Stomach (tissue), 8 donors: ENCODE measurements at regions not wholly inside any gene's neighbourhood (a gene's known extent, or its start where the extent isn't known, plus 50 kb on each side); places are given as distances from the start of the nearest gene placed in this dataset.

Experiments used
- DNase-seq, 2 donors: peaks; one replicate each; pipeline versions ENCODE4 v3.0.0 to v3.0.0-alpha.2; 2013 to 2019
- H3K27ac ChIP-seq, 5 donors: fragments of 200-600 bp in 4 of 5; sonication (generic) in 4 of 5; one replicate each; pipeline ENCODE4 v1.5.1; 2013 to 2019; ENCODE audit warnings: mild to moderate bottlenecking in 1 of 5, moderate library complexity in 1 of 5
- H3K27me3 ChIP-seq, 3 donors: fragments of 200-600 bp; sonication (generic); one replicate each; pipeline ENCODE4 v1.5.1; 2017 to 2019; ENCODE audit warnings: mixed run types in 1 of 3
- H3K36me3 ChIP-seq, 4 donors: fragments of 200-600 bp; sonication (generic); 1 replicate in 3 of 4; 2 replicates in 1 of 4; pipeline ENCODE4 v1.5.1; 2016 to 2019
- H3K4me1 ChIP-seq, 4 donors: fragments of 200-600 bp; sonication (generic); one replicate each; pipeline ENCODE4 v1.5.1; 2016 to 2019
- H3K4me3 ChIP-seq, 4 donors: fragments of 200-600 bp; sonication (generic) in 3 of 4; one replicate each; pipeline ENCODE4 v1.5.1; 2016 to 2019; ENCODE audit warnings: mild to moderate bottlenecking in 1 of 4
- H3K9me3 ChIP-seq, 4 donors: fragments of 200-600 bp; sonication (generic); one replicate each; pipeline ENCODE4 v1.5.1; 2016 to 2019
- CTCF ChIP-seq, 7 experiments: fragments of 450-650 bp in 4 of 7; fragments of 200-600 bp in 3 of 7; sonication (generic) in 3 of 7; IDR thresholded peaks; one replicate each; pipeline ENCODE4 v1.5.1; 2016 to 2019; ENCODE audit warnings: antibody characterized with exemption in 7 of 7, control low read depth in 2 of 7, mild to moderate bottlenecking in 1 of 7
- EP300 ChIP-seq: sonication (generic); formaldehyde crosslinking; IDR thresholded peaks from one replicate; pipeline ENCODE4 v1.6.1; 2017; ENCODE audit warnings: antibody characterized with exemption
- POLR2A ChIP-seq, 4 donors: fragments of 450-650 bp; IDR thresholded peaks; one replicate each; pipeline ENCODE4 v1.6.1; 2016; ENCODE audit warnings: antibody characterized with exemption in 4 of 4, control low read depth in 2 of 4, mild to moderate bottlenecking in 1 of 4, moderate library complexity in 1 of 4
- POLR2AphosphoS5 ChIP-seq, 3 donors: sonication (generic); formaldehyde crosslinking; IDR thresholded peaks; one replicate each; pipeline ENCODE4 v1.6.1; 2016; ENCODE audit warnings: antibody characterized with exemption in 3 of 3
- WGBS, 5 donors: extraction: QIAGEN DNeasy Blood & Tissue Kit in 3 of 5; methylation state at CpG; one replicate each; pipeline versions ENCODE4 v1.1.5 to v1.1.7; 2013 to 2018; 5-methylcytosine and 5-hydroxymethylcytosine counted together
- intact Hi-C: fragments of 100-400 bp; cut with DNase I; formaldehyde crosslinking; loops from one replicate; pipeline ENCODE4 v1.15.1; 2023; ENCODE audit warnings: low total_unique reads
- donor health status: healthy with polysubstance abuse.
- donor health status: Bipolar disorder and iron deficiency.
- donor health status: healthy.

- DNase-seq, result no peak
- Histone ChIP-seq H3K36me3 (no peaks in the 10 kb centered on the region), H3K4me3 (no peak overlapping the region), H3K27me3 (peaks cover 0 to 5% (median 0%) of the 10 kb centered on the region in 3 donors), H3K27ac (no peak overlapping the region), H3K9me3 (no peaks in the 10 kb centered on the region), H3K4me1 (no peaks in the 10 kb centered on the region)
- no peak for TF ChIP-seq POLR2A (IDR thresholded peaks at IDR 0.05)
- no peak for TF ChIP-seq CTCF (IDR thresholded peaks at IDR 0.05)
- no peak for TF ChIP-seq POLR2AphosphoS5 (IDR thresholded peaks at IDR 0.05)
- intact Hi-C loops, result no loop called here
These were observed 233.7 kb downstream of the DSEL start for GRCh38 chr18:67282796-67283195.

GRCh38 chr18:67281746-67282145, 234.8 kb downstream of the DSEL start:
- Histone ChIP-seq H3K4me1 (no peaks in the 10 kb centered on the region), H3K27me3 (peaks cover 0 to 5% (median 0%) of the 10 kb centered on the region in 3 donors), H3K9me3 (no peaks in the 10 kb centered on the region), H3K36me3 (no peaks in the 10 kb centered on the region), H3K27ac (no peak overlapping the region), H3K4me3 (no peak overlapping the region)
- TF ChIP-seq POLR2A (IDR thresholded peaks at IDR 0.05), result no peak
- TF ChIP-seq EP300, result no peak
- TF ChIP-seq POLR2AphosphoS5 (IDR thresholded peaks at IDR 0.05), result no peak
- no peak for TF ChIP-seq CTCF (IDR thresholded peaks at IDR 0.05)
- intact Hi-C loops, result no loop called here
- 67 to 89% (median 76%) methylated on average over 1 of the region's 1 CpG for WGBS, 5 donors
- DNase-seq, result no peak

DNA sequence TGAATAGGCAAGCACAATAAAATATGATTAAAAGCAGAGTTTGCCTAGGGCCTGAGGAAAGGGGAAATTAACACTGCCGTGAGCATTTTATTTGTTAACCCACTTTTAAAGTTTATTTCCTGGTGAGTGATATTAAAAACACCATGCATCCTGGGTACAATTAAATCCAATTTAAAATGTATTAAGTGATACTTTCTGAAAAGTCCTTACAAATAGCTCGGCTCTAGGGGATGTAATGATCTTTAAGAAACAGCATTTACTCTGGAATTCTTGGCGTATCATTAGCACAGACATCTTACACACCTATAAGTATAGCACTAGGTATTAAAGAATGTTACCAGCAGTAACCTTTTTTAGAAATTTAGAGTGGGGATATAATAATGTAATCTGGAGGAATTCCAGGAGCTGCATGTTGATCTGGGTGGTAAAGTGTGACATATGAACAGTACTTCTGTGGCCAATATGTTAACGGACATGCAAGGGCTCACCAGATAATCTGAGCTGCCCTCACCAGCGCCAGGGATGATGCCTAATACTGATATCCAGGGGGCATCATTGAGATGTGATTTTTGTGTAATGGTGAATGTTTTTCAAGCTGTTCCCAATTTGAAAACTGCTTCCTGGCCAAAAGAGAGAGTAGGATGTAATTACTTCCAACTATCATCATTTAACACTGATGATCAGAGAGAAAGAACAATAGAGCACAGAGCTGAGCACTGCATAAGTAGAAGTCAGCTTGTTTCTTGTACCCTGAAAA, 235.9 kb downstream of the DSEL start:
- WGBS, 5 donors, result 77 to 80% (median 77%) methylated on average over 5 of the region's 5 CpGs
- Histone ChIP-seq H3K4me1 (no peaks in the 10 kb centered on the region), H3K36me3 (no peaks in the 10 kb centered on the region), H3K27me3 (no peaks in the 10 kb centered on the region), H3K9me3 (no peaks in the 10 kb centered on the region), H3K4me3 (no peak overlapping the region), H3K27ac (no peak overlapping the region)
- DNase-seq, result no peak
- TF ChIP-seq EP300 (no peak), CTCF (IDR thresholded peaks at IDR 0.05) (no peak), POLR2A (IDR thresholded peaks at IDR 0.05) (no peak), POLR2AphosphoS5 (IDR thresholded peaks at IDR 0.05) (no peak)
- intact Hi-C loops, result no loop called here

GRCh38 chr18:67279988-67280387, 236.5 kb downstream of the DSEL start:
- H3K27ac ChIP-seq, result no peak overlapping the region
- no peaks in the 10 kb centered on the region for H3K9me3 ChIP-seq
- no peaks in the 10 kb centered on the region for H3K36me3 ChIP-seq
- H3K4me3 ChIP-seq, result no peak overlapping the region
- no peak for DNase-seq
- no peaks in the 10 kb centered on the region for H3K27me3 ChIP-seq
- TF ChIP-seq EP300 (no peak), POLR2AphosphoS5 (IDR thresholded peaks at IDR 0.05) (no peak), CTCF (IDR thresholded peaks at IDR 0.05) (no peak), POLR2A (IDR thresholded peaks at IDR 0.05) (no peak)
- WGBS, 5 donors, result 42 to 77% (median 55%) methylated on average over 3 of the region's 3 CpGs
- intact Hi-C loops, result no loop called here
- H3K4me1 ChIP-seq, result no peaks in the 10 kb centered on the region
